Kidney epithelial cell (primary cell): ENCODE measurements at regions not wholly inside any gene's neighbourhood (a gene's known extent, or its start where the extent isn't known, plus 50 kb on each side); places are given as distances from the start of the nearest gene placed in this dataset.

ENCODE experiments used
- DNase-seq: peaks from one replicate; pipeline ENCODE4 v3.0.0-alpha.2; 2010; ENCODE audit warnings: low read depth
- H3K27me3 ChIP-seq: 2 replicates; pipeline ENCODE4 v1.6.0; 2011; ENCODE audit warnings: low read length; ENCODE audit not compliant: control insufficient read depth, insufficient read depth
- H3K36me3 ChIP-seq: 2 replicates; pipeline ENCODE4 v1.5.1; 2011; ENCODE audit warnings: low read length; ENCODE audit not compliant: control insufficient read depth, insufficient read depth
- H3K4me3 ChIP-seq: 2 replicates; pipeline ENCODE4 v1.5.1; 2011; ENCODE audit warnings: low read depth, mild to moderate bottlenecking, control low read depth, low read length
- TF ChIP-seq, protein P1 (sequence below): IDR thresholded peaks from 2 replicates; pipeline ENCODE4 v1.5.1; 2011; ENCODE audit warnings: mild to moderate bottlenecking, moderate library complexity, low read length, control low read depth, inconsistent platforms; ENCODE audit not compliant: insufficient read depth, poor library complexity, severe bottlenecking

DNA sequence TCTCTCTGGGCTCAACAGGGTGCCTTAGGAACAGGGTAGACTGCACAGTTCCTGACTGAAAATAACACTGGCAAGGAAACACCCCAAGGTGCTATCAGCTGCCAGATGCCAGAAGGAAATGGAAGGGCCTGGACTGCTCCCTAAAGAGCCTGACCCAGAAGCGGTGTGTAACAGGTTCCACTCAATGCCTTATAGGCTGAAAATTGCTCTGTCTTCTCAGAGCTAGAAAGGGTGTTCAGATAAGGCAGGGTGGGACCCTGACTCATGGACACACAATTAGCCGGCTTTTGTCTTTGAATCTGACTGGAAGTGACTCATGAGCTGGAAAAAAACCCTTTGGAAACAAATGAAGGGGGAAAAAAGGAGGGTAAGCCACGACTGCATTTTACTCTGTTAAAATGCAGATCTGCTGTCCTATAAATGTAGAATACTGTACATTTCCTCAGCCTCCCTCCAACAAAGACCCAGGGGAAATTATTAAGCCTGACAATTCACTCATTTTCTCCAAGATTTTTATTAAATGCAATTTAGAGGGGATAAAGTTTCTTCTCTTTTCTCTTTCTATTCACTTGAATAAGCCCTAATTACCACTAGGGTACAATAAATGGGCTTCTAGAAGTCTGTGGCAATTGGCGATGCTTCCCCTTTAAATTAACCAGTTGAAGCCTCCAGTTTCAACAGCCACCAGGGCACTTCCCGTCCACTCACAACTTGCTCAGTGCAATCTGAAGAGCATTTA is 160.2 kb upstream of the TBL1XR1 start:
- TF ChIP-seq, protein P1, sequence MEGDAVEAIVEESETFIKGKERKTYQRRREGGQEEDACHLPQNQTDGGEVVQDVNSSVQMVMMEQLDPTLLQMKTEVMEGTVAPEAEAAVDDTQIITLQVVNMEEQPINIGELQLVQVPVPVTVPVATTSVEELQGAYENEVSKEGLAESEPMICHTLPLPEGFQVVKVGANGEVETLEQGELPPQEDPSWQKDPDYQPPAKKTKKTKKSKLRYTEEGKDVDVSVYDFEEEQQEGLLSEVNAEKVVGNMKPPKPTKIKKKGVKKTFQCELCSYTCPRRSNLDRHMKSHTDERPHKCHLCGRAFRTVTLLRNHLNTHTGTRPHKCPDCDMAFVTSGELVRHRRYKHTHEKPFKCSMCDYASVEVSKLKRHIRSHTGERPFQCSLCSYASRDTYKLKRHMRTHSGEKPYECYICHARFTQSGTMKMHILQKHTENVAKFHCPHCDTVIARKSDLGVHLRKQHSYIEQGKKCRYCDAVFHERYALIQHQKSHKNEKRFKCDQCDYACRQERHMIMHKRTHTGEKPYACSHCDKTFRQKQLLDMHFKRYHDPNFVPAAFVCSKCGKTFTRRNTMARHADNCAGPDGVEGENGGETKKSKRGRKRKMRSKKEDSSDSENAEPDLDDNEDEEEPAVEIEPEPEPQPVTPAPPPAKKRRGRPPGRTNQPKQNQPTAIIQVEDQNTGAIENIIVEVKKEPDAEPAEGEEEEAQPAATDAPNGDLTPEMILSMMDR = no peak
- Histone ChIP-seq H3K27me3 (no peaks in the 10 kb centered on the region), H3K36me3 (no peaks in the 10 kb centered on the region), H3K4me3 (no peak overlapping the region)
- peak; percentile 89 for DNase-seq

DNA sequence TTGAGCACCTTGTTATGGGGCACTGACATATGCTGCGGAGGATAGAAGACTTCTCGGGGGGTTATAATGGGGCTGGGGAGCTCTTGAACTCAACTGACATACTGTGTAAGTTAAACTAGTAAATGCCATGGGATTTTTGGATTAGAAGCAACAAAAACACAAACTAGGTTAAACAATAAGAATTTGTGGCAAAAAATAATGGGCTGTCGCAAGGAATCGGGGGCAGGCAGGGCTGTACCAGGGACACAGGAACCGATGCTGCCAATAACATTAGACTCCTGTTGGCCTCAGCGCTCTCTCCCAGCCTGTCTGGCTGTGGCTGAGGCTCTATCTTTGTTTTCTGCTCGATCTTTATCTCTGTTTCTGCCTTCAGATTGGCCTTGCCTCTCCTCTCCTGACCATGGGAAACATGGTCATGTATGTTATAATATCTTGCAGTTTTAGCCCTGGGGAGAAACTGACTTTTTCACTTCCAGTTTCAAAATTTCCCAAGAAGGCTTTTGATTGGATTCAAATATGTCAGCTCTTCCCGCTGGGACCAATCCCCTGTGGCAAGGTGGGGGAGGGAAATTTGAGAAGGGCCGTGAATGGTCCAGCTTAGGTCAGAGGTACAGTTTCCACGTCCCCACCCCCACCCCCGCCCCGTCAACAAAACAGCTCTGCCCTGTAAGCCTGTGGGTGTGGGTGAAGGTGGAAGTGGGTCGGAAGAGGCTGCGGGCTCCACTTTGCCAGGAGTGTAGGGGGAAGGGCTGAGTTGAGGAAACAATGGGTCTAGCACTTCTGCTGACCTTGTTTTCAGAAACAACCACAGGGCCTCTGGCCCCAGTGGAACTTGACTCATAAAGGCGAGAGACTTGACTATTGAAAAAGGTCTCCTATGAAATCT is 161.1 kb upstream of the TBL1XR1 start:
- DNase-seq = no peak
- no peak overlapping the region for H3K4me3 ChIP-seq
- TF ChIP-seq, protein P1 = no peak
- H3K27me3 ChIP-seq = no peaks in the 10 kb centered on the region
- no peaks in the 10 kb centered on the region for H3K36me3 ChIP-seq

DNA sequence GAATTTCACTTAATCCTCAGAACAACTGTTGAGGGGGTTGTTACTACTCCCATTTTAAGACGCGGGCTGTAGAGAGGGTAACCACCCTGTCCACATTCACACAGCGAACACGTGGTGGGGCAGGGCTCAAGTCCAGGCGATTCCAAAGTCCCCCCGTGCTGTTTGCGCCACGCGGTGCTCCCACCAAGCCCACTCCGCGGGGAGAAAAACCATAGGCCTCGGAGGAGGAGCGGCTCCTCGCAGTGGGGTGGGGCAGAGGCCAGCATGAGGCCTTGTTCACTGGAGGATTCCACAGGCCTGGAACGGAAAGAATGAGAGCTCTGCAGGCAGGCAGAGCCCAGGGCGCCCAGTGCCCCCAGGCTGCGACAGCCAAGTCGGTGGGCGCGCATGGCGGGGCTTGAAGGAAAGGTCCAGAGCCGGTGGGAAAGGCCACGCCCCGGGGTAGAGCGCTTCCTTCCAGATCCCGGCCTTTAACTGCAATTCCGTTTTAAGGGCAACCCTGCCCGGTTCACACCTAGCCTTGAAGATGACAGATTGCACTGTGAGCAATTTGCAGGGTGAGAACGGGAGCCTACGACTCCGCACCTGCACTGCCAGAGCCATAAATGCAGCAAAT is 161.8 kb upstream of the TBL1XR1 start:
- no peak for DNase-seq
- H3K4me3 ChIP-seq = no peak overlapping the region
- H3K36me3 ChIP-seq = no peaks in the 10 kb centered on the region
- TF ChIP-seq, protein P1 = no peak
- H3K27me3 ChIP-seq = no peaks in the 10 kb centered on the region

DNA sequence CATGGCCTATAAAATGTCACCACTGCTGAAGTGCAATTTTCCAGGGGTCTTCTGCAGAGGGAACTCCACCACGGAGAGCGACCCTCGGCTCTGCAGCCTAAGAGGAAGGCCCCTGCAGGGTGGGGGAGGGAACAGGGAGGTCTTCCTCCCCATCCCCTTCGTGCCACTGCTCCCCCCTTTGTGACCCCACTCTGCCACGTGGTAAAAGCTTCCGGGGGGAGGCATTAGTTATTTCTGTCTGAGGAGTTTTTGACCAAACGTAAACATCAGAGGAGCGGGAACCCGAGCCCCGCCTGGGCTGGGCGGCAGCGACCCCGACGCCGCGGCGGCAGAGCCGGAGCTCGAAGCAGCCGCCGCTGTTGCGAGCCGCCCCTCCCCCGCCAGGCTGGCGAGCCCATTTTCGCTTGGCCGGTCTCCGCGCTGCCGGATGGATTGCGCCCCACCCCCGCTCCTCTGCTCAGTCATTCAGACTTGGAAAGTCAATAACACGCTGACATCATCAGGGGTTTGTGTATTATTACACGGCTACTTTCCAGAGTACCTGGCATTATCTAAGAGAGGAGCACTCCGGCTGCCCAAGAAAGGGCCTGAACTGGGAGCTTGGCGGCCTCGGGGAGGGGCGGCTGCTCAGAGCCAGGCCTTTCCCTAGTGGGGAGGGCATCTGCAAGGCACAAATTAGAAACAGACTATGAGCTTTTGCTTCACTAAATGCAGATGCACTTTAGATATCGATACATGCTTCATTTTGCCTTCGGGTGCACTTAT is 162.5 kb upstream of the TBL1XR1 start:
- no peaks in the 10 kb centered on the region for H3K36me3 ChIP-seq
- DNase-seq = peak; percentile 97
- H3K4me3 ChIP-seq = no peak overlapping the region
- no peaks in the 10 kb centered on the region for H3K27me3 ChIP-seq
- TF ChIP-seq, protein P1 = no peak

DNA sequence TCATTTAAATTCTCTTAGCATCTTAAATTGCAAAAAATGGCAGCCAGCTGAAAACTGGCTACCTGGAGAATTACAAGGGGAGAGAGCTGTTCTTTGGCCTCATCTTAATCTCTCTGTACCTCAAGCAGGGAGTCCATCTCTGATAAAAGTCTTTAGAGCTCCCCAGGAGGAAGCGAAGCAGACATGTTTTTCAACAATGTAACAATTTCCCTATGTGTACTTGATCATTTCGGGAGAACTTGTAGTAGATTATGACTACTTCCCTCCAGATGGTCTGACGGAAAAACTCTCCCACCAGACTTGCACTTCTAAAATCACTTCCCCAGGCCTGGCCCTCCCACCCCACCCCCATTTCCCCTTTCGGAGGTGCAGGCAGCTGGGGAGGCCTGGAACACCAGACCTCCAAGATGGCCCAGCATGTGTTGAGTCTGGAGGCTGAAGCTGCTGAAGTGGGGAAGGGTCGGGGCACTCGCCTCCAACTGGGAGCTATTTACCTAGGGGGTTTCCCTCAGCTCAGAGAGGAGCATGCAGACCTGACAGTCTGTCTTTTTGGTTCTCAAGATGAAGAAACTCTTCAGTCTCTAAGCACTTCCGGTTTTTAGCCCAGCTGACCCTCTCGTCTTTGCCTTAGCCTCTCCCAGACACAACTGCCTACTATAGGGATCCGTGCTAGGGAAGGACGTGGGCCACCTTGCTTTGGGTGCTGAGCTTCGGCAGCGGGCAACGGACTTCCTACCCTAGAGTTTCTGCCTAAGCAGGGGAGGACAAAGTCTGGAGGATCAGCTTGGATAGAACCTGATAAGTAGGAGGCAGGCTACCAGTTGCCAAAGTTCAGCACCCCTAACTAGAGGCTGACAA is 164.0 kb upstream of the TBL1XR1 start:
- no peak for DNase-seq

More for the DNA sequence above, 164.0 kb upstream of the TBL1XR1 start:
- Histone ChIP-seq H3K4me3 (no peak overlapping the region), H3K27me3 (no peaks in the 10 kb centered on the region), H3K36me3 (no peaks in the 10 kb centered on the region)
- TF ChIP-seq, protein P1 = no peak
